ENCODE measurements at regions not wholly inside any gene's neighbourhood (a gene's known extent, or its start where the extent isn't known, plus 50 kb on each side); places are given as distances from the start of the nearest gene placed in this dataset.
"Not testable (repeated sequence)": the region's sequence is repeated elsewhere in the genome, so short reads cannot be mapped to it uniquely, and the experiment has no call there.

DNA sequence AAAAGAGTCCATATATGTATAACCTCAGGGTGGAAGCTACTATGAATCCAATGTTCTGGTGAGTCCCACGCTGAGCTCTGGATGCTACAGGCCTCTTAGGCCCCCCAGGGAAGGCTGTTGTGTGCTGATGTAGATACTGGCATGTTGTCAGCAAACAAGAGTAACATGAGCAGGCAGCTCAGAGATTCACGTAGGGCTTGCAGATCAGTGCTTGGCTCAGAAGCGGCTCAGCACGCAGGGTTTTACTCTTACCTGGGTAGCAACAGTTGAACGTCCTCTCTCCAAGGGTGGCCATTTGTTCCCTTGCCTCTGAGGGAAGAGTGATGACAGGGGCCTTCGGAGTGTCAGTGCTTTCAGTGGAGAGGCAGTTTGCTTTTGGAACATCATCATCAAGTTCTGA, 93.4 kb downstream of the ZFP64 start:
- DNase-seq = no peak

DNA sequence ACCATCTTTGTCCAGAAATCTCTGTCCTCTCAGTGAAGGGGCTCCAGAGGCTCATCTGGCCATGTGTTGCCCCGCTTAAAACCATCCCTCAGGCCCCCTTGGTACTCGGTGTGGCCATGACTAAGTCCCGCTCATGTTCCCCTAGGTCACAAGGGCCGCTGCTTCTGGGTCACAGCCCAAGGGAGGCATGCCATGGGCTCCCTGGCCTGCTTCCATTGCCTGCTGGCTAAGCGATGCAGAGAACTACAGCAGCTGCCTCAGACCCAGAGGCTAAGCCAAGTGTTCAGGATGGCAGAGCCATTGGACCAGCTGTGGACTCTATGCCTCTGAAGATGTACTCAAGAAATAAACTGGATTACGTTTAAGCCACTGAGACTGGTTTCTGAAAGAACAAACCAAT, 95.5 kb downstream of the ZFP64 start:
- DNase-seq = no peak

DNA sequence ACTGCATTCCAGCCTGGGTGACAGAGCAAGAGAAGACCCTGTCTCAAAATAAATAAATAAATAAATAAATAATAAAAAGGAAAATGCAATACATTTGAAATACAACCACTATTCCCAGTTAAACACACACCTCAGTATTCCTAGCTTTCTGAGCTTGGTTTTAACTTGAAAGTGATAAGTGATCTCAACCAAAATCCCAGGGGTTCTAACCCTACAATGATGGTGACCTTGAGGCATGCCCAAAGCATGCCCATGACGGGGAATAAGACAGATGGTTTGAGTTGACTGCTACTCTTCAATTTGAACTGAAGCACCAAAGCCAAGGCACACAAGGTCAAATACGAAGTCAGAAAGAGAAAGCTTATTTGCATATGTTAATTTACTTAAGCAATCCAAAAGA, 96.9 kb downstream of the ZFP64 start:
- DNase-seq = no peak

DNA sequence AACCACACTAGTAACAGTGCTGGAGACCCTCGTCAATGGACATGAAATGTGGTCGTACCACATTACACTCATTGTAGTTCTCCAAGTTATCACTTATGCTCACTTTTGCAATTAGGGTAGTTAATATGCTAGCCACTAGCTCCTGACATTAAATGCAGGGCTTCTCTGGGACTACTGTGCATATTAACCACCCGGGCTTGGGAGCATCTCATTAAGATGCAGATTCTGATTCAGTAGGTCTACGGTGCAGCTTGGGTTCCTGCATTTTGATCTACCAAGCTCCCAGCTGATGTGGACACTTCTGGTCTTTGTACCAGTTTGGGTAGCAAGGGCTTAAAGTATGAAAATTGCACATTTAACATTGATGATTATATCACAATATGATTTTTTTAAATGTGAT, 98.0 kb downstream of the ZFP64 start:
- no peak for DNase-seq

DNA sequence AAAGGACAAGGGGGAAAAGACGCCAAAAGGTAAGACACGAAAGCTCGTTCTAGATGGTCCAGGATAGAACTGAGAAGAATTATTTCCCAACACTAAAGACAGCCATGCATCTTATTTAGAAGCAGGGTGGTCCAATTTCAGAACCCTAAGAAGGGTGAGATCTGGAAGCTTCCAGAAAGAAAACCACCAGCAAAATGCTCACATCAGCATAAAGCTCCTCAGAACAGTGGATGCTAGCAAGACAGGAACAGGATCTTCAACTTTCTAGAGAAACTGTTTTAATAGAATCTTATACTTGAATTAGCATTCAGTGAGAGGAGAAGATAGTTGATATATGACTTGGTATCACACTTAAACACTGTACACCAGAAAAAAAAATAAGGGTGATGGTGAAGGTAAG, 101.5 kb downstream of the ZFP64 start:
- no peak for DNase-seq

DNA sequence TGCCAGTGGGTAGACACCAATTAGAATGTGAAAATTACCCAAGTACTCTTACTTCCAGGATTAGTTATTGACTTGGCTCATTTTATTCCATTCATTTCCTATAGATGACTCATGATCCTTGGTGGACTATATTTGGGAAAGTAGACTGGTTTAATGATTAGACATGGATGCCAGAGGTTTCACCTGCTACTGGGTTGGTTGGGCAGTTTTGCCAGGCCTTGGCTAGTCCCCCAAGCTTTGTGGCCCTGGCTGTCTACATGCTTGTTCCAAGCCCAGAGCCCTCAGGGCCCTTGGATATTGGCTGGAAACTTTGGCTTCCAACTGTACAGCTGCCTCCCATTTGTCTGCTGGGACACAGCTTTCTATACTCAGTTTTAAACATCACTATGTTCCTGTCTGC, 104.1 kb downstream of the ZFP64 start:
- no peak for DNase-seq

DNA sequence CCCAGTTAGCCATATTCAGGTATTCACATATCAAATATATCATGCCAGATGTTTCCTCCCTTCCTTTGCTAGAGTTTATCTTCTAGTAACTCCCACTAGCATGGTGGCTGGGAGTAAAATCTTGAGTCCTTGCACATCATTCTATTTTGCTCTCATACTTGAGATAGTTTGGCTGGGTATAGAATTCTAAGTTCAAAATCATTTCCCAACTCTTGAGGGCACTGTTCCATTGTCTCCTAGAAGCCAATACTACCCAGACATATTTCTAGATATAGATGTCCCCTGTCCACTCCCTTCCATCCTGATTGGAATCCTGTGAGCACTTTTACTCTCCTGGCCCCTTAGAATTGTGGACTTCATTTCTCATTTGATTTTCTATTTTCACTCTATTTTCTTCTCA, 104.7 kb downstream of the ZFP64 start:
- DNase-seq = no peak

DNA sequence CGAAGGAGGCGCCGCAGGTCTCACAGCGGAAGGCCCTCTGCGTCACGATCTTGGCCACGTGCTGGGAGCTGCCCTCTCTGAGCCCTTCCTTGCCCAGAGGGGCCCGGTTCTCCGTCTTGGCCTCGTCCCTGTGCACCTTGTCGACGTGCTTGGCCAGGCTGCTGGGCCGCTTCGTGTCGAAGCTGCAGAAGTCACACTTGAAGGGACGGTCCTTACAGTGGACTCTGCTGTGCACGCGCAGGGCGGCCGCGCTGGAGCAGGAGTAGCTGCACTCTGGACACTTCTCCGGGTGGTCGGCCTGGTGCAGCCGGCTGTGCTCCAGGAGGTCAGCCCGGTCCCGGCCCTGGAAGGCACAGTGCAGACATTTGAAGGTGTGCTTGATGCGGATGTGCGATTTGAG, 106.9 kb downstream of the ZFP64 start:
- DNase-seq = no peak

DNA sequence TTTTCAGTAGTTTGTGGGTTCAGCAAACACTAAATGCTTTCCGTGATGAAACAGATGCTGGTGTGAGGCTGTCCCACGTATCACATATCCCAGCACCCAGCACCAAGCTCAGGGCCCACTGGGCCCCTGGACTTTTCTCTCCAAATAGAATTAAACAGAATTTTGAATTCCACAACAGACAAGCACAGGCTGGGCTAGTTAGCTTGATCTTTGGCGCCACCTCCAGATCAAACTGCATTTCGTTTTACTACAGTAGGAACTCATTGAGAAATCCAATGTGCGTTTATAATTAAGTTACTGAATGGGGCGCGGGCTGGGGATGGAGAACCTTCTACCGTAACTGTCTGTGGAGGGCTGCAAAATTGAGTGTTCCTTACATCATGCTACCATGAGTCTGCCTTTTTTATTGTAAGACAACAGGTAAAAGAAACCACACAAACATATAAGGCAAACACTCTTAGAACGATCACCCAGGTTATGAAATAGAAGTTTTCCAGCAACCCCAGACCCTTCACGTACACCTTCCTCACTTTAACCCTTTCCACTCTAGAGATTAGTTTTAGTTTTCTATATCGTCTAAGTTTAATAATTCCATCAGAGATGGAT, 107.8 kb downstream of the ZFP64 start:
- peak; percentile 55 for DNase-seq

DNA sequence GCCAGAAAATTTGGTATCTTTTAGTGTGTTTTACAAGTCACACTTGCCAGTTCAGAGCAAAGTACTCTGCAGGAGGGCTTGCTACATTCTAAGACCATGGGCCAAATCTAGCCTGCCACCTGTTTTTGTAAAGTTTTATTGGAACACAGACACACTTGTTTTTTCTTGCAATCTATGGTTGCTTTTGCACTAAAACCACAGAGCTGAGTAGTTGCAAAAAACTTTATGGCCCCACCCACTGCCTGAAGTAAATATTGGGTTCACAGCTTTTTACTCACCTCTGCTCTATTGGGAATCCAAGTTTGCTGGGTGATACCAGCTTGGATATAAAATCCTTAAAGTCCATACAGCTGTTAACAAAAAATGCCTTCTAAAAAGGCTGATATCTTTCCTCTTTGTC, 109.0 kb downstream of the ZFP64 start:
- DNase-seq = no peak

DNA sequence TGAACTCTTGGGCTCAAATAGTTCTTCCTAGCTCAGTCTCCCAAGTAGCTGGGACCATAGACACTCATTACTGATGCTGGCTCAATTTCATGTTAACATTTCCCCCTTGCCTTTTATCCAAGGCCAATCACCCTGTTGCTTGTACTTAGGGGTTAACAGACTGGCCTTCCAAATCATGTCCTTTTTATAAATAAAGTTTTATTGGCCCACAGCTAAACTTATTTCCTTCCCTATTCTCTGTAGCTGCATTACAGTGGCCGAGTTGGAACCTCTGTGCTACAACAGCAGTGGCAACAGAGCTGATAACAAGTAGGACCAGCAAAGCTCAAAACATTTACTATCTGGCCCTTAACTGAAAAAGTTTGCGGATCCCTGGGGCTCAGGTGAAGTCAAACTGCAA, 109.8 kb downstream of the ZFP64 start:
- DNase-seq = no peak

DNA sequence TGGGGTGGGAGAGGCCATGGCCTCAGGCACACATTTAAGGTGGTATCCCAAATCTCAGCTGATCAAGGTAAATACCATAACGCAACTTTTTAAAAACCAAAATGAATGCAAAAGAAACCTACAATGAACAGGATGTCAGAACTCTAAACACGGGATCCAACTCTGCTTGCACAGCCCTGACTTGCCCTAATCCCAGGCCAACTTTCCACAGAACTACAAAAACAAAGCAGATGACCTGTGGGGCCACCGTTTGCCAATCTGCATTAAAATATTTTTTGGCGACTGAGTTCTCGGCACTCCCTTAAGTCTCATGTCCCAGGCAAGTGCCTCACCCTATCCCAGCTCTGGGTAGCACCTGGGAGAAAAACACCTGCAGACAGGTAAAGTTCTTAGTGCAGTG, 110.5 kb downstream of the ZFP64 start:
- no peak for DNase-seq

DNA sequence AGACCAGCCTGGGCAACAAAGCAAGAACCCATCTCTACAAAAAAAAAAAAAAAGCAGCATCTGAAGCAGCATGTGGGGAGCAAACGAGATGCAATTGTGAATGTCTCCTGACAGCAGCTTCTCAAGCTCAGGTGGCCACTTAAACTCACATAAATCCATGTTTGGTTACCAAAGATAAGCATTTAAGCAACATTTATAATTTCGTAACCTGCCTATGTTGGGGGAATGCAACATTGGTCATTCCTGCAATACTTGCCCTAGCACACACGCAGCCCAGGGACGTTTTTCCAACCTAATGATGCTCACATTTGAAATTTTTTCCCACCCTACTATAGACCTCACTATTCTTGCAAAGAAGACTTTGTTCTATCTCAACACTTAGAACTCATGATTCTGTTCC, 113.3 kb downstream of the ZFP64 start:
- no peak for DNase-seq

DNA sequence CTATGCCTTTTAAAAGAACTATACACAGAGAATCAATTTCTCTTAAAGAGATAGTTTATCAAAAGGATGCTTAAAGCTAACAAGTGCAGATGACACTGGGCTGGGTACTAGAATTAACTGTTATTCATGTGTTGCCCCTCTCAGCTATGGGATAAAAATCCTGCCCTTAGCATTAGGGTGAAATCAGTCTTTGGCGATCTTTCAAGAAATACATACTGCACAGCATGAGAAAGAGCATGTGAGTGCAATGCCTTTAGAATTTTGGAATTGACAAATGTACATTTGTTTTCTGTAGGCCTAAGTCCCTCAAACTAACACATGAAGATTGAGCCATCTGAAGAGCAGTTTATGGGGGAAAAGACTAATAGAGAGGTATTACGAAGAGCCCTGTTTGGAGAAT, 115.4 kb downstream of the ZFP64 start:
- no peak for DNase-seq

DNA sequence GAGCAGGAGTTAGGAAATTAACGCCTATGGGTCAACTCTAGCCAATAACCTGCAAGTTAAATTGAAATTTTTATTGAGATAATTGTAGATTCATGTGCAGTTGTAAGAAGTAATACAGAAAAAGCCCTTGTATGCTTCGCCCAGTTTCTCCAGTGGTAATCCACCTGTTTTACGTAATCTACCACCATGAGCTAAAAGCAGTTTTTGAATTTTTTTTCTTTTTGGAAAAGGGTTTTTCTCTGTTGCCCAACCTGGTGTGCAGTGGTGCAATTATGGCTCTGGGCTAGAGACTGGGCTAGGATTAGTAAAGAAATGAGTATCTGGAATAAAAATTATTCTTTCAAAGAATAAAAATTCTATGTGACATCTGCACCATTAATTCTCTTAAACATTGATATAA, 116.2 kb downstream of the ZFP64 start:
- DNase-seq = no peak

DNA sequence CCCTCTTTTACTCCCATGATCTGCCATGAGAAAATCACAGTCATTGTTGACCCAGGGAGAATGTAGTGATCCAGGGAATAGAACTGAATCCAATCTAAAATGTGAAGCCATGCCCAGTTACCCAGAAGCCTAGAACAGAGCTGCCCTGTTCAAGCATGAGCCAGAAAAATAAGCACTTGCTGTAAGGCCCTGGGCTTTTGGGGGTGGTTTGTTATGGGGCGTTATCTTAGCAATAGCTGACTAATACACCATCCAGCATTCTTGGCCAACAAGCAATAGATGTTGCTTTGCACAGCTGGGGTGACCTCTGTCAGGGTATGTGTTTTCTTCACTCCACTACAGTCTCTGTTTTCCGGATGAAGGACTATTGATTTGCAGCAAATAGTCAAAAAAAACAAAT, 120.4 kb downstream of the ZFP64 start:
- DNase-seq = no peak

DNA sequence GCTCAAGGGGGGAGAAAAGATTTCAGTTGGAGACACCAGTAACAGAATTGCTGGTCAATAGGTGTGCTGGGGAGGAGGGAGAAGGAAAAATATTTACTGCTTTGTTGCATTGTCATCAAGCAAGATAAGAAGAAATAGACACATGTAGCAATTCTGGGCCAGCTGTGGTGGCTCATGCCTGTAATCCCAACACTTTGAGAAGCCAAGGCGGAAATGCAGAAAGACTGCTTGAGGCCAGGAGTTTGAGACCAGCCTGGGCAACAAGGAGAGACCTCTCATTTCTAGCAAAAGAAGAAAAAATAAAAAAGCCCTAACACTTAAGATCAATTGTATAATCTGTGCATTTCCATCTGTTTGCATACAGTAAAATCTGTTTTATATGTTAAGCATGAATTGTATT, 126.6 kb downstream of the ZFP64 start:
- no peak for DNase-seq

DNA sequence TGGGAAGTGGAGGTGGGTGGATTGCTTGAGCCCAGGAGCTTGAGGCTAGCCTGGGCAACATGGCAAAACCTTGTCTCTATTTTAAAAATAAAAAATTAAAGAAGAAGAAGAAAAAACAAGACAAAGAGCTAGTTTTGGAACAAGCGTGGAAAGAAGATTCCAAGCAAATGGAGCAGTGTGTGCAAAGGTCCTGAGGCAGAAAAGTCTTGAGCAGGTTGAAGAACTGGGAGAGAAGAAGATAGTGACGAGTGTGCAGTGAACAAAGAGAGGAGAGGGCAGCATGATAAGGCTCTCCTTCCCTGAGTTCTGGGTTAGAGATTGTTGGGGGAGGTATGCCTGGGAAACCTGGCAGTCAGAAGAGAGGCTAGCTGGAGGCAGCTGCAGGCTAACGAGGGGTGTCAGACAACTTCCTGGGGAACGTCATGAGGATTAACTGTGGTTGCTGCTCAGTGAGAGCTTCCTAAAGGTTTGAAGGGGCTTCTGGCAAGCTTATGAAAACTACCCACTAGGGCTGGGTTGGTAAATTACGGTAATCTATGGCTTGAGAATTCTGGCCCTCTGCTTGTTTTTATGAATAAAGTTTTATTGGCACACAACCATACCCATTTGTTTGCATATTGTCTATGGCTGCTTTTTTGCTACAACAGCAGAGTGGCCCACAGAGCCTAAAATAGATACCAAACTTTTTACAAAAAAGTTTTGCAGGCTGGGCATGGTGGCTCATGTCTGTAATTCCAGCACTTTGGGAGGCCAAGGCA, 128.9 kb downstream of the ZFP64 start:
- no peak for DNase-seq

DNA sequence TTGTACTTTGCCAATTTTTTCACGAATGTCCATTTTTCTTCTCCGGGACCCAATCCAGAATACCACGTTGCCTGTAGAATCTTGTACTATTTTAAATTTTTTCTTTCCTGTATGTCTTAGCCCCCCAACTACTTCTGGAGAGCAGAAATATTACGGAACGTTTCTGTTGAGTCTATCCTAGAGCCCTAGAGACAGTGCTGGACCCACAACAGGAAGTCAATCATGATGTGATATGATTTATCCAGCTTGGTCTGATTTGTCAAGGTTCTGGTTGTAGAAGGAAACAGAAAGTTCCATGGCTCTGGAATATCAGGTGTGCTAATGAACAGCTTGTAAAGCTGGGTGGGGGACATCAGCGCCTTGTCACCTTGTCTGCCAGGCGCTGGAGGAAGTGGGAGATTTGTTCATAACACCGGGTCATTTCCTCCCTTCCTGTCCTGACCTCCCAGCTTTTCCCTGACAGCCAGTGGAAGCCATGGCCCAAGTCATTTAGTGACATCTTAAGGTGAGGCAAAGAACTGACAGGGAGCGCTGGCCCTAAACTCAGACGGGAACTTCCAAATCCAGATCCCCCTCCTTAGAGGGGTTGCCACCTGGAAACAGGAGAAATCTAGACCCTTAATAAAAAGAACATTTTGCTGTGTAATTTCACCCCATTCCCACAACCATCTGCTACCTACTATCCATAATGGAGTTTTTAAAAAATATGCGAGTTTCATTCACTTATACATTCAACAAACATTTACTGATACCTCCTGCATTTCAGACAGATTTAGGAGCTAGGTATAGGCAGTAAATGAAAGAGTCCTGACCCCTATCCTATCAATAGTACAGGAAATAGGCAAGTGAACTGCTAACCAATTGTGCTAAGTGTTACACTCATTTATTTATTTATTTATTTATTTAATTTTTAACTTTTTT, 130.5 kb downstream of the ZFP64 start:
- no peak for DNase-seq

DNA sequence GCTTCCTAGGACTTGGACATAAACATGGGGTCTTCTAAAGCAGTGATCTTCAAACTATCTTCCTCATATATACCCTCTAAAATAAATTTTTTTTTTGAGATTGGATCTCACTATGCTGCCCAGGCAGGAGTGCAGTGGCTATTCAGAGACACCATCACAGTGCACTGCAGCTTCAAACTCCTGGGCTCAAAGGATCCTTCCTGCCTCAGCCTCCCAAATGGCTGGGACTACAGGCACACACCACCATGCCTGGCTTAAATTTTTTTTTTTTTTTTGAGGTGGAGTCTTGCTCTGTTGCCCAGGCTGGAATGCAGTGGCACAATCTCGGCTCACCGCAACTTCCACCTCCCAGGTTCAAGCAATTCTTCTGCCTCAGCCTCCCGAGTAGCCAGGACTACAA, 134.4 kb downstream of the ZFP64 start:
- DNase-seq = not testable (repeated sequence)

DNA sequence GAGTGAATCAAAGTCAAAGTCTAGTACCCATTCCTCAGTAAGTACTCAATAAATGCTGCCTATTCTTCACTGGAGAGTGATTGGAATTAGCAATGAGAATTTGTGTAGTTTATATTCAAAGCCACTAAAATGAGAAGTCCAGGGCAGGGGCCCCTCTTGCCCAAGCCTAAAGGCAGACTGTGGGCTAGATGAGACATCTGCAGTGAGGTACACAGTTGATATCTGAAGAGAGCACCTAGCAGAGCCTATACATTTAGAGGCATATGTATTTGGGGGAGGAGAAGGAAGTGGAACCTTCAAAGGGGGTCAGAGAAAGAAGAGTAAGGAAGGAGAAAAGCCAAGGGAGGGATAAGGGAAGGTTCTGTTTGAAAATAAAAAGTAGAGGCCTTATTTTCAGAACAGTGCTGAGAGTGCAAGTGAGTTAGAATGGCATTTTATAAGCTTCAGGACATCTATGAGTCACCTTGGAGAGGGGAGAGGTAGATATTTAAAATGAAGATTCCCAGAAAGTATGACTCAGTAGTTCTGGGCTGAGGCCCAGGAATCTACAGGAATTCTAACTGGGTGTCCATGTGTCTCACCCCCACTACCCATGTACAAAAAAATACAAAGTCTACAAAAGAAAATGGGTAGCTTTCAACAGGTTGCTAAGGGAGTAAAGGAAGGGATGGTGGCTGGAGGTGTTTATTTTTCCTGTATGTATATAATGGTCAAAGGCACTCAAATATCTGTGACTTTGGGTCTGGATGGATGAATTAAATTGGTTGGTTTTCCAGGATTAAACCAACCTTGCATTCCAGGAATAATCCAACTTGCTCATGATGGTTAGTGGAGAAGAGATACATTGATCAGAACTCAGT, 135.1 kb downstream of the ZFP64 start:
- no peak for DNase-seq

DNA sequence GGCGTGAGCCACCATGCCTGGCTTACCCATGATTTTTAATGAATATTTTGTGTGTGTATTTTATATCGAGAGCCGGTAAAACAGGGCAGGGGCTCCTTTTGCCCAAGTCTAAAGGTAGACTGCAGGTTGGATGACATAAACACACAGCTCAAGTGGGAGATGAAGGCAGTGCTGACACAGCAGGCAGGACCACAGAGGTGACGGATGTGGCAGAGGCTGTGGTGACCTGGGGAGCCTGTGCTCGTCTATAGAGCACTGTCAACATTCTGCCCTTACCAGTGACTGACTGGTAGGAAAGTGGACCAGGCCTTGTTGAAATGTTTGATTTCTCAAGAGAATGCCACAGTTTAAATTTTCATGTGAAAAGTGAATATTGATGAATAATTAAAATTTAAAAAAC, 137.5 kb downstream of the ZFP64 start:
- no peak for DNase-seq

All from activated CD8-positive, alpha-beta memory T cell treated with anti-CD3 and anti-CD28 coated beads, Interleukin-2, amount 50 U/mL, for 48 hours (primary cell).